Retina (tissue), 1 donor: ENCODE measurements at regions not wholly inside any gene's neighbourhood (a gene's known extent, or its start where the extent isn't known, plus 50 kb on each side); places are given as distances from the start of the nearest gene placed in this dataset.
"Not testable (repeated sequence)": the region's sequence is repeated elsewhere in the genome, so short reads cannot be mapped to it uniquely, and the experiment has no call there.

ENCODE experiments used
- DNase-seq: peaks from one replicate; pipeline ENCODE4 v3.0.0-alpha.2; 2016

GRCh38 chr5:164139423-164139822 lies 634.0 kb downstream of the MAT2B start:
- no peak for DNase-seq

- DNase-seq = no peak
Observed at GRCh38 chr5:164145458-164145857, 640.0 kb downstream of the MAT2B start.

DNA sequence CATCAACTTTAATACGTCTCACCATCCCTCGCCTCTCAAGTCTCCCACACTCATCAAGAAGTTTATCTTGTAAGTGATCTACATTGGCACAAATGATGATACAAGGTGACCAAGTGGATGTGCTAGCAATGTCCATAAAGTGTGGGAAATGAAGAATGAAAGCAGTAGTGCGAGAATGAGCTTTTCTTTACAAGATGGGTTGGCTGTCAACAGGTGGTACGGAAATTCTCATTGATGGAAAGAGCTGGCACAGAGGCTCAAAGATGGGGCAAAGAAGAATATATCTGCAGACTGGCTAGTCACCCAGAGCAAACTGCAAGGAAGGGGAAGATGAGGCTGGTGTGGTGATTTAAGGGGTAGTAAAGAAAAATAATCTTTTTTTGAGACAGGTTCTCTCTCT lies 640.8 kb downstream of the MAT2B start:
- no peak for DNase-seq

- no peak for DNase-seq
Observed at GRCh38 chr5:164148292-164148691, 642.9 kb downstream of the MAT2B start.

DNA sequence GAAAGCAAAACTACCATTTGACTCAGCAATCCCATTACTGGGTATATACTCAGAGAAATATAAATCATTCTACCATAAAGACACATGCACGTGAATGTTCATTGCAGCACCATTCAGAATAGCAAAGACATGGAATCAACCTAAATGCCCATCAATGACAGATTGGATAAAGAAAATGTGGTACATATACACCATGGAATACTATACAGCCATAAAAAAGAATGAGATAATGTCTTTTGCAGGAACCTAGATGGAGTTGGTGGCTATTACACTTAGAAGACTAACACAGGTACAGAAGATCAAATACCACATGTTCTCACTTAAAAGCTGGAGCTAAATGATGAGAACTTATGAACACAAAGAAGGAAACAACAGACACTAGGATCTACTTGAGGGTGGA lies 647.1 kb downstream of the MAT2B start:
- DNase-seq = not testable (repeated sequence)

- no peak for DNase-seq
Observed at GRCh38 chr5:164153469-164154172, 648.2 kb downstream of the MAT2B start.

DNA sequence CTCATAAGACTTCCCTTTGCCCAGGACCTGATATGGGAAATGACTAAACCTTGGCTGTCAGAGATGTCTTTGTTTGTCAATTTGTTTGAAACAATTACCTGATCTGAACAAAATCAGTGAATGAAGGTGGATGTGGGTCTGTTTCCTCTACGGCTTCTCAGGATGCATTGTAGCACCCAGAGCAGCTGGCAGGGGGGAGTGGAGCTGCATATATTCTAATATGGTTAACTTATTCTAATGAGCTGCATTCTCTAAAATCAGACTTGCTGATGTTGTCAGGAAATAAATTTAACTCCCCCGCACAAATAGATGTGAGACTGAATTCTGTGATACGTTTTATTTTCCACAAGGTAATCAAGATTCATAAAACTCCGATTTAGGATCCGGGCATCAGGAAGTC lies 665.4 kb downstream of the MAT2B start:
- no peak for DNase-seq

DNA sequence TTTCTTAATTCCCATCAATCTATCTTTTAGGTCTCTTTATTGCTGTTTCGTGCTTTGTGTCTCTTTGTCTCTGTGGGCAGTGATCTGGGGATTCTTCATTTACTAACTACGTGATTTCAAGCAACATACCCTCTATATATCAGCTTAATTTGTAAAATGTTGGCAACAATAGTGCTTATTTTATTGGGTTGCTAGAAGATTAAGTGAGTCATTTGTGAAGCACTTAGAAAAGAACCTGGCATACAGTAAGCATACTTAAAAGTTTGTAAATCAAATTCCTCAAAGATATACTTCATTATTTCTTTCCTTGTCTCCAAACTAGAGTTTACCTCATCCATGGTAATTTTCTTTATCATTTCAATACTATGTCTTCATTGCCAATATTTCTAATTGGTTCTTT lies 669.7 kb downstream of the MAT2B start:
- no peak for DNase-seq

- DNase-seq = no peak
Observed at GRCh38 chr5:164179406-164179805, 674.0 kb downstream of the MAT2B start.

GRCh38 chr5:164181604-164182003 lies 676.2 kb downstream of the MAT2B start:
- DNase-seq = no peak

GRCh38 chr5:164184158-164184557 lies 678.7 kb downstream of the MAT2B start:
- DNase-seq = no peak

- DNase-seq = no peak
Observed at GRCh38 chr5:164185000-164185399, 679.6 kb downstream of the MAT2B start.

DNA sequence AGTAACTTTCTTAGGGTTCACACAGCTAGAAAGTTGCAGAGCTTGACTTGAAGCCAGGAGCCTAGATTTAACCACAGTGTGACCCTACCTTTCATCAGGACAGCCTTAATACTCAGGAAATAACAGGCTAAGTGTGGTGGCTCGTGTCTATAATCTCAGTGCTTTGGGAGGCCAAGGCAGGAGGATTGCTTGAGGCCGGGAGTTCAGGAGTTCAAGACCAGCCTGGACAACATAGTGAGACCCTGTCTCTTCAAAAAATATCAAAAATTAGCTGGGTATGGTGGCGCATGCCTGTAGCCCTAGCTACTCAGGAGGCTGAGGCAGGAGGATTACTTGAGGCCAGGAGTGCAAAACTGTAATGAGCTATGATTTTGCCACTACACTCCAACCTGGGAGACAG lies 681.1 kb downstream of the MAT2B start:
- DNase-seq = no peak

DNA sequence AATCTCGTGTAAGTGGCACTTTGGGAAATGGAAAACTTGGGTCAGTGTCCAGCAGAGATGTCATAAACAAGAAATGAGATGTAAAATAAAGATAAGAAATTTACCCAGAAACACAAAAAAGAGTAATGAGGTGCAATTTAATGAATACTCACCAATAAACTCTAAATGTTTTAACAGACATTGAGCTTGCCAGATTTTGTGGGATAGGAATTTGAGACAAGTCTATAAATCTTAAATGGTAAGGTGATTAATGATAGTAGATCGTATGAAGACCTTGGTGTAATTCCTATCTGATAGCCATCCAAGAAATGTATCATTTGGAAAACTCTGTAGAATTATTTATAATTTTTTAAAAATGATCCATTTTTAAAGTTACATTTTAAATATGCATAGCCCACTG lies 682.4 kb downstream of the MAT2B start:
- no peak for DNase-seq

DNA sequence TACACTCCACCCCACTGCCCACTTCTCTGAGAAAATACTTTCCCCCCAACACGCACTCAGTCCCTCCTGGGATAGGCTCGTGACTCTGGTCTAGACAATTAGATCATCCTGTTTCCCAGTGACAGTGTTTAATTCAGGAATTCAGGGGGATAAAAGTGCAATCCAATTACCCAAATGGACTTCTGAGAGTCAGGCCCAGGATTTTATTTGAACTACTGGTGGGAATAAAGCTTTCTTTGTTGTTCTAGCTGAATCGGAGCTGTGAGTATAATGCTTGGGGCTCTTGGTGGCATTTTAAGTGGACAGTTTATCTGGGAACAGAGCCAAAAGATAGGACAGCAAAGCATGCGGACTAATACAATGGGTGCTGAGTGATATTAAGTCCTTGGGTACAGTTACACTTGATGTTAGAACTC lies 683.3 kb downstream of the MAT2B start:
- DNase-seq = peak; percentile 37

DNA sequence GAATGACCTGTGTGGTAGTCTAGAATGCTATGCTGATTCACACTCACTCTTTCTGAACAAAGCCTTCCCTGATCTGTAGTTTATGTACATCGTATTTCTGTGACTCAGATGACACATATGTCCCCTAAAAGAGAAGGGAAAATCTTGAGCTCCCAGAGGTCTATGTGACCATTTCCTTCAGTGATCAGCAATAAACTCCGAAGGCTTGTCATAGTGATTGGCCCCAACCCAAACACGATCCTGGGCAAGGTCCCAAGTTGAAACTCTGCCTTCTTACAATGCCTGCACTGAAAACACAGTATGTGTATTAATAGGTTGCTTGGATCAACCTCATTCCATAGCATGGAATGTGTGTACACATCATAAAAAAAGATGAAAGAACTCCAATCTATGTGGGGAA lies 685.8 kb downstream of the MAT2B start:
- DNase-seq = no peak

DNA sequence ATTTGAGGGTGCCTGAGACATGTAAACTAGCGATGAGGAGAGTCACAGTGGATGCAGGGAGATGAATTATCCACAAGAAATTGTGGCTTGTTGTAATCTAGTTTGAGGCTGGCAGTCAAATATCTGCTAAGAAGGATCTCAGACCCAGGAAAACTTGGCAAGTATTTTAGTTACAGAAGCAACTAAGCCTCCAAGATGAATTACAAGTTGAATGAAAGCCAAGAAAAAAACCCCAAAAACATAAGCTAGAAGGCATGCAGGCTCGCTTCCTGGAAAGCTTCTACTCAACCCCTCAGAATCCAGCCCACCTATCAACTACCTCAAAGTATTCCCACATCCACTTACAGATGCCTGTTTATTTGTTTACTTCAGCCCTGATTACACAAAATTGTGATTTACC lies 696.9 kb downstream of the MAT2B start:
- no peak for DNase-seq

DNA sequence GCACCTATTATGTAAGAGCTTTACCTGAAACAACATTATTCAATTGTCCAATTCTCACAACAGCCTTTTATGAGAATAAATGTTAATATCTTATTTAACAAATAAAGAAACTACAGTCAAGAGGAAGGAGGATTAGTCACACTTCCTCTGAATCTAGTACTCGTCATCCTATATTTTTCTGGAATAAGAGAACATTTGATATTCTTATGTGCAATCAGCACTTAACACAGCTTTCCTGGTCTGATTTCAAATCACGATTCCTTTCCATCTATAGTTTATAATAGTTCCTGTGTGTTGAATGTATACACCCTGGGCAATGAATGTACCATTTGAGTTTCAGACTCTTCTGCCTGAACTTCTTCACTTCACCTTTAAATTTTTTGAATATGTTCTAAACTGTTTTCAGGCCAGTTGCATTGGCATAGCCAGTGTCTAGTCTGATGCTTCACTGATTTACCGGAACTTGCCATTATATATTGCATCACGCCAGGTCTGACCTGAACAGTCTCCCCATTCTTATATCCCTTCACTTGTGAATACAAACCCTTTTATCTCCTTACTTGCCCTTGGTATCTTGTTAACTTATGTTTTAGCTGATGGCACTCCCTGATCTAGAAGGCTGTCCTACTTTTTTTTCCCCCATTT lies 698.3 kb downstream of the MAT2B start:
- no peak for DNase-seq

- no peak for DNase-seq
Observed at GRCh38 chr5:164204338-164204946, 699.0 kb downstream of the MAT2B start.

DNA sequence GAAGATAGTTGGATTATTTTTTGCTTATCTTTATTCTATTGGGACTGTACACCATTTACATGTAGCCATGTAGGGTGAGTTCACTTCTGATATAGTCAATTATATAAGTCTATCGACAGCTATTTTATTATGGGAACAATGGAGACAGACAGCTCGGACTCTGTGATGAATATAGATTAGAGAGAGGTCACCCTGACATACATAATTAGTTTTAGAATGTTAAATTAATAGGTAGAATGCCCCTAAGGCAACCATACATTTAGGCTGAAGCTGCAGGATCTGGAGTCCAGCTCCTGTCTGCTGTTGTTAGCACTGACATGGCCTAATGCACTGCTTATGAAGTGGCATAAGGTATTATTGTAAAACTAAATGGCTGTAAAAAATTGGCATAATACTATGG lies 700.8 kb downstream of the MAT2B start:
- no peak for DNase-seq

GRCh38 chr5:164207646-164208045 lies 702.2 kb downstream of the MAT2B start:
- no peak for DNase-seq

DNA sequence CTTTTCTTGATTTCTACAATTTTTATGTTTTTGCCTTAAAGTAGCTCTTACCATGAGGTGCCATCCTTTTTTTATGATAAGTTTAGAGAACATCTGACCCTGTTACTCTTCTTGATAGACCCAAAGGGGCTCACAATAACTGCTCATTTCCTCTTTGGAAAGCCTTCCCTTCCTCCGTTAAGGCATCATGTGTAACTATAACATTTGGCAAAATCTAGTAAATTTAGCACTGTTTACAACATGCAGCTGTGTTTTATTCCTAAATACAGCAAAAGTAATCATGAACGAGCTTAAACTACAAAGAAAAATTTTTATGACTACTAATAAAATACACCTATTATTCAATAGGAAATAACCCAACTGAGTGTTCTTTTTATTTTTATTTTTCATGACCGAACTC lies 705.1 kb downstream of the MAT2B start:
- DNase-seq = no peak

DNA sequence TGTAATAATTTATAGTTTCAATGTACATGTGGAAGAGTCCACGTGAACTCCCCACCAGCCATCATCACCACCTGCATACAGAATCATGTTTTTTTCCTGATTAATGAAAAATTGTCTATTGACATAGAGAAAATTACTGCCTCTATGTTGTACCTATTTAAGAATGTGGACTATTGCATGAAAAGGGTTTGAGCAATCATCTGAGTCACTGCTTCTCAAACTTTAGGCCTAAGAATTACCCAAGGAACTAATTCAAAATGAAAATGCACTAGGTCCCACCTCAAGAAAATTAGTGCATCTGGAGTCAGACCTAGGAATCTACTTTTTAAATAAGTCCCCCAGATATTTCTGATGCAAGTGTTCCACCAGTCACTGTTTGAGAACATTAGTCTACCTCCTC lies 709.3 kb downstream of the MAT2B start:
- no peak for DNase-seq

DNA sequence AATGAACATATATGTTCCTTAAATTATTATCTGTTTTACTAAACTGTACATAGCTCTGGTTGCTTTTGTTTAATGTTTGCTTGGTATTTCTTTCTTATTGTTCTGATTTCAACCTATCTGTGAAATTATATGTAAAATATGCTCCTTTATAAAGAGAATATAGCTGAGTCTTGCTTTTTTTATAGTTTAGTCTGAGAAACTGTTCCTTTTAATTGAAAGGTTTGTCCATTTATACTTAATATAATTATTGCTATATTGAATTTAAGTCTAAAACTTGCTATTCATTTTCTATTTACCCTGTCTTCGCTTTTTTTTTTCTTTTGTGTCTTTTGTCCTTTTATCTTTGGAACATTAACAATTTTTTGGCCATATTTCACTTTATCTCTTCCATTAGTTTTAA lies 712.0 kb downstream of the MAT2B start:
- DNase-seq = no peak

- no peak for DNase-seq
Observed at GRCh38 chr5:164220522-164220921, 715.1 kb downstream of the MAT2B start.
